ENCODE measurements at regions not wholly inside any gene's neighbourhood (a gene's known extent, or its start where the extent isn't known, plus 50 kb on each side); places are given as distances from the start of the nearest gene placed in this dataset.

DNA sequence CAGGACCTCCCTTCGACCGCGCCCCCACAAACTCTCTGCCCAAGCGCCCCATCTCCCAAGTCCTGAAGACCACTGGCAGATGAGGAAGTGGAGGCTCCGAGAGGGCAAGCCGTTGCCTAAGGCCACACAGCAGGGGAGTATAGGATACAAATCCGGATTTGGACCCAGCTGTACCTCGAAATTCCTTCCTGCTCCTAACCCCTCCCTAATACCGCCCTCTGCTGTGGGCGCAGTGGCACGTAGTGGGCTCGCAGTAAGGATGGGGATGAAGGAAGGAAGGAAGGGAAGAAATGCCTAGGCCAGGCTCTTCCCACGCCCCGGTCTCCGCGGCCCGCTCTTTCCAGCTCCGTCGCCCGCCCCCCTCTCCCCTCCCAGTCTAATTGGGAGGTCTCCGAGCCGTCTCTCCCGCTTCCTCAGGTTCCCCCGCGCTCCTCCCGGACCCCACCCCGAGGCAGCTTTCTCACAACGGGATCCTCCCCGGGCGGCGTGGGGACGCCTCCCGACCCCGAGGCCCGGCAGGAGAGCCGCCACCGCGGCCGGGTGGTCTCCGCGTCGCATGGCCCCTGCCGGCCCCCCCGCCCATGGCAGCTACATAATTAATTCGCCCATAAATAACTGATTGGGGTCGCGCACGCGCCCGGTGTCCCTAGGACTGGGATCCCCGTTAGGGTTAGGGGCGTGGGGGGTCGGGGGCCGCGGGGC, 138.9 kb downstream of the C9orf50 start:
- Histone ChIP-seq H3K4me3 (peak overlapping the region; percentile 11 to 33 (median 21)), H3K4me1 (replicated peaks in 1 of 2) (peaks cover 61 to 72% of the 10 kb centered on the region in 2 donors), H3K27ac (peak overlapping the region; percentile 90 to 96)
- in situ Hi-C loops (cut with MboI; ENCODE audit: low pct_unique_long_range_greater_than_20kb in 2 of 9, low sequenced_read_pairs in 9 of 9, unreplicated experiment in 9 of 9), result loop anchor here in 2 of 9 experiments (10.0 to 25.0 kb wide), 2 partner anchors 317 to 345 kb away; no protein-coding TSS in a partner anchor
- peak in 3 of 8 experiments; percentile 0 to 3 (median 2) for ATAC-seq (replicated peaks in 6 of 8)
- 44% methylated on average over 4 of the region's 55 CpGs; no CpG with 5 or more reads in 9 of the 10 experiments for WGBS, 10 experiments

DNA sequence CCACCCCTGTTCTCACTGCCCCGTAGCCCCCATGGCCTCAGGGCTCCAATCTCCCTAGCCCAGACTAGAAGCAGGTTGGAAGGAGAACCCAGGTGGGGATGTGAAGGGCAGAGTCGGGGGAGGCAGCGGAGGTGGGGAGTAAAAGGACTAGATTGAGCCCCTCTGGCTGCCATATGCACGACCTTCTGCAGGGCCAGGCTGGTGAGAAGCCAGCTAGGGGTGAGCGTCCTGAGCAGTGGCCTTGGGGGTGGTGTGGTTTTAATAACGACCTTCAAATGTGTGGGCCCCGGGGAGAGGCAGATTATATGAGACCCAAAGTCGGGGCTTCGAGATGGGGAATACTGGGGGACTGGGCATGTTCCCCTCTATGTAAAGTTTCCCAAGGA, 139.5 kb downstream of the C9orf50 start:
- in situ Hi-C loops (cut with MboI; ENCODE audit: low pct_unique_long_range_greater_than_20kb in 2 of 9, low sequenced_read_pairs in 9 of 9, unreplicated experiment in 9 of 9), result loop anchor here in 2 of 9 experiments (10.0 to 25.0 kb wide), 2 partner anchors 317 to 344 kb away; no protein-coding TSS in a partner anchor
- no peak for ATAC-seq (replicated peaks in 6 of 8)
- Histone ChIP-seq H3K27ac (peak overlapping the region; percentile 90 to 96), H3K4me1 (replicated peaks in 1 of 2) (peaks cover 61 to 72% of the 10 kb centered on the region in 2 donors), H3K4me3 (no peak overlapping the region)
- WGBS, 10 experiments, result 80 to 100% methylated on average over 2 of the region's 9 CpGs; no CpG with 5 or more reads in 8 of the 10 experiments

DNA sequence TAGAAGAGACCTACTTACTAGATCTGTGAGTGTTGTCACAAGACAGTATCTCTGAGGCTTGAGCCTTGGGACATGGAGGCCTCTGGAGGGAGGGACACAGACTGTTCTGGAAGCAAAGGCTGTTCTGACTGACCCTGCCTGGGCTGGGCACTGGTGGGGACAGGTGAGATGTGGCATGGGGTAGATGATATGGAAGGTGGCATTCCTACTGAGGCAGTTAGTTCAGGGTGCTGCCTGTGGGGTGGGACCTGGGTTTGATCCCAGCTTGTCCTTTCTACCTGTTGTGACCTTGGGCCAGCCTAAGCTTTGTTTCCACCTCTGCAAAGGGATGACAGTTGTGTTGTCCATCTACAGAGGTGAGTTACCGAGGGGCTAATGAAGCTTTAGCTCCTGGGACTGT, 140.2 kb downstream of the C9orf50 start:
- in situ Hi-C loops (cut with MboI; ENCODE audit: low pct_unique_long_range_greater_than_20kb in 2 of 9, low sequenced_read_pairs in 9 of 9, unreplicated experiment in 9 of 9), result loop anchor here in 2 of 9 experiments (10.0 to 25.0 kb wide), 2 partner anchors 316 to 343 kb away; no protein-coding TSS in a partner anchor
- Histone ChIP-seq H3K4me3 (no peak overlapping the region), H3K27ac (peak overlapping the region; percentile 31 to 96), H3K4me1 (replicated peaks in 1 of 2) (peaks cover 55 to 67% of the 10 kb centered on the region in 2 donors)
- 80 to 100% (median 100%) methylated on average over 1 of the region's 1 CpG; no CpG with 5 or more reads in 7 of the 10 experiments for WGBS, 10 experiments
- ATAC-seq (replicated peaks in 6 of 8), result no peak

DNA sequence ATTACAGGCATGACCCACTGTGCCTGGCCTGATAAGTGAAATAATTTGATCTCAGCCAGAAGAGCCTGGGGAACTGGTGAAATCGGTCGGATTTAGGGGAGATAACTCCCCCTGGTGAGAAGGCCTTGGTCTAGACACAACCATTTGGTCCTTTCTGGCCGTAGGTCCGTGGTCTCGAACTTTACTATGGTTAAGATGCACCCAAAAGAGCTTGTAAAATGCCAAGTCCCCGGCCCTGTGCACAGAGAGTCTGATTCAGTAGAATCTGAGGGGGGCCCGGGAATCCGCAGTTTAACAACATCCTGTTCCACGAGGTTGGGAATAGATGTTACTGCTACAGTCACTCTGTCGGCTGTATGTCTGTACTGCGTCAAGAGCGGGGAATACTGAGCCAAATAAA, 140.7 kb downstream of the C9orf50 start:
- in situ Hi-C loops (cut with MboI; ENCODE audit: low pct_unique_long_range_greater_than_20kb in 2 of 9, low sequenced_read_pairs in 9 of 9, unreplicated experiment in 9 of 9), result loop anchor here in 2 of 9 experiments (10.0 to 25.0 kb wide), 2 partner anchors 315 to 343 kb away; no protein-coding TSS in a partner anchor
- Histone ChIP-seq H3K4me1 (replicated peaks in 1 of 2) (peaks cover 55 to 63% of the 10 kb centered on the region in 2 donors), H3K4me3 (no peak overlapping the region), H3K27ac (peak overlapping the region in 1 of 2 donors; percentile 31)
- WGBS, 10 experiments, result 55 to 90% (median 80%) methylated on average over 2 to 5 of the region's 12 CpGs; no CpG with 5 or more reads in 3 of the 10 experiments
- no peak for ATAC-seq (replicated peaks in 6 of 8)

DNA sequence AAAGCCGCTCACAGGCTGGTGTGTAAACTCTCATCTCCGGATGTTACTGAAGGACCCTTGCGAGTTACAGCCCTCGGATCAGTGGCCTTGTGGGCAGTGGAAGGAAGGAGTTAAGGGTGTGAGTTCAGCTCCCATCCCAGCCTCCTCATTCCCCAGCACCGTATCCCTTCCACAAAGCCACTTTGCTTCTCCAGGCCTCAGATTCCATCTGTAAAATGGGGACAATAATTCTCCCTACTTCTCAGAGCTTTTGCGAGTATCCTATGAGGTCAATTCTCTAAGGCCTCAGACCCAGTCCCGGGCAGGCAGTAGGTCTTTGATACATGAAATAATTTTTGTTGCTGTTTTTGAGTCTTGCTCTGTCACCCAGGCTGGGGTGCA, 141.3 kb downstream of the C9orf50 start:
- peaks cover 55 to 63% of the 10 kb centered on the region in 2 donors for H3K4me1 ChIP-seq (replicated peaks in 1 of 2)
- peak overlapping the region in 1 of 2 donors; percentile 45 for H3K27ac ChIP-seq
- no peak overlapping the region for H3K4me3 ChIP-seq
- in situ Hi-C loops (cut with MboI; ENCODE audit: low pct_unique_long_range_greater_than_20kb in 2 of 9, low sequenced_read_pairs in 9 of 9, unreplicated experiment in 9 of 9), result loop anchor here in 2 of 9 experiments (10.0 to 25.0 kb wide), 2 partner anchors 315 to 342 kb away; no protein-coding TSS in a partner anchor
- 80 to 100% (median 87%) methylated on average over 1 to 6 of the region's 7 CpGs; no CpG with 5 or more reads in 2 of the 10 experiments for WGBS, 10 experiments
- no peak for ATAC-seq (replicated peaks in 6 of 8)

DNA sequence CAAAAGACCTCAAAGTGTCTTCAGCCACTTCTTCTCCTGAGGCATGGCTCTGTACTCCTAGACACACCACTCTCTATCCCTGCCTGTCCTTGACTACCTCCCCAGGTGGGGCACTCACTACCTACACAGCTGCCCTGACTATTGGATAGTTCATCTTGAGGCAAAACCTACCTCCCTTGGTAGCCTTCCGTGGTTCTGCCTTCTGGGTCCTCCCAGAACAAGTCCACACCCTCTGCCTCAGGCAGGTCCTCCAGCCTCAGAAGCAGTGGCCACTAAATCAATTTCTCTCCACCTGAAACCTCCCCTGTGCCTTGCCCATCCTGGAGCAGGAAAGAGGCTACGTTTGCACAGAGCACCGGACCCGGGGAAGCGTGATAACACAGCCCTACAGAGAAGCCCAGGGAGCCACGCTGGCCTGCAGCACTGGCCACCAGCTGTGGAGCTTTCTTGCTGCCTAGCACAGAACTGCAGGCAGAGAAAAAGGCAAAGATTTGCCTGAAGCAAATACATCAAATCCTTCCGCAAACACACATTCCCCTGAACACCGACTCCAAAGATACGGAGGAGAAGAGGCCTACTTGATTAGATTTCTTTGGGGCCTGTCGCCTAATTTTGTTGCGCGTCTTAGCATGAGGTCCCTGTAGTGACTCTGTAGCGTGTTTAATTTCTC, 141.8 kb downstream of the C9orf50 start:
- 47 to 100% (median 70%) methylated on average over 1 to 9 of the region's 13 CpGs; no CpG with 5 or more reads in 4 of the 10 experiments for WGBS, 10 experiments
- H3K4me1 ChIP-seq (replicated peaks in 1 of 2), result peaks cover 53 to 62% of the 10 kb centered on the region in 2 donors
- no peak overlapping the region for H3K4me3 ChIP-seq
- peak in 1 of 8 experiments; percentile 12 for ATAC-seq (replicated peaks in 6 of 8)
- in situ Hi-C loops (cut with MboI; ENCODE audit: low pct_unique_long_range_greater_than_20kb in 2 of 9, low sequenced_read_pairs in 9 of 9, unreplicated experiment in 9 of 9), result loop anchor here in 1 of 9 experiments (25.0 kb wide), 1 partner anchor 342 kb away; no protein-coding TSS in a partner anchor
- peak overlapping the region; percentile 27 to 45 for H3K27ac ChIP-seq

DNA sequence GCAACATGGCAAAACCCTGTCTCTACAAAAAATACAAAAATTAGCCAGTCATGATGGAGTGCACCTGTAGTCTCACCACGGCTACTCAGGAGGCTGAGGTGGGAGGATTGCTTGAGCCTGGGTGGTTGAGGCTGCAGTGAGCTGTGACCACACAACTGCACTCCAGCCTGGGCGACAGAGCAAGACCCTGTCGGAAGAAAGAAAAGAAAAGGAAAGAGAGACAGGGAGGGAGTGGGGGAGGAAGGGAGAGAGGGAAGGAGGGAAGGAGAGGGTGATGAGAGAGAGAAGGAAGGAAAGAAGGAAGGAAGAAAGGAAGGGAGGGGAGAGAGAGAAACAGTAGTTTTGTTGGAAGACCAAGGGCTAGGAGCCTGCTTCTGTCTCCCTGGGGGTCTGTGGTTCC, 142.4 kb downstream of the C9orf50 start:
- 80 to 100% (median 93%) methylated on average over 2 to 3 of the region's 3 CpGs; no CpG with 5 or more reads in 4 of the 10 experiments for WGBS, 10 experiments
- Histone ChIP-seq H3K4me1 (replicated peaks in 1 of 2) (peaks cover 47 to 58% of the 10 kb centered on the region in 2 donors), H3K27ac (no peak overlapping the region), H3K4me3 (no peak overlapping the region)
- in situ Hi-C loops (cut with MboI; ENCODE audit: low pct_unique_long_range_greater_than_20kb in 2 of 9, low sequenced_read_pairs in 9 of 9, unreplicated experiment in 9 of 9), result loop anchor here in 1 of 9 experiments (25.0 kb wide), 1 partner anchor 341 kb away; no protein-coding TSS in a partner anchor
- no peak for ATAC-seq (replicated peaks in 6 of 8)

DNA sequence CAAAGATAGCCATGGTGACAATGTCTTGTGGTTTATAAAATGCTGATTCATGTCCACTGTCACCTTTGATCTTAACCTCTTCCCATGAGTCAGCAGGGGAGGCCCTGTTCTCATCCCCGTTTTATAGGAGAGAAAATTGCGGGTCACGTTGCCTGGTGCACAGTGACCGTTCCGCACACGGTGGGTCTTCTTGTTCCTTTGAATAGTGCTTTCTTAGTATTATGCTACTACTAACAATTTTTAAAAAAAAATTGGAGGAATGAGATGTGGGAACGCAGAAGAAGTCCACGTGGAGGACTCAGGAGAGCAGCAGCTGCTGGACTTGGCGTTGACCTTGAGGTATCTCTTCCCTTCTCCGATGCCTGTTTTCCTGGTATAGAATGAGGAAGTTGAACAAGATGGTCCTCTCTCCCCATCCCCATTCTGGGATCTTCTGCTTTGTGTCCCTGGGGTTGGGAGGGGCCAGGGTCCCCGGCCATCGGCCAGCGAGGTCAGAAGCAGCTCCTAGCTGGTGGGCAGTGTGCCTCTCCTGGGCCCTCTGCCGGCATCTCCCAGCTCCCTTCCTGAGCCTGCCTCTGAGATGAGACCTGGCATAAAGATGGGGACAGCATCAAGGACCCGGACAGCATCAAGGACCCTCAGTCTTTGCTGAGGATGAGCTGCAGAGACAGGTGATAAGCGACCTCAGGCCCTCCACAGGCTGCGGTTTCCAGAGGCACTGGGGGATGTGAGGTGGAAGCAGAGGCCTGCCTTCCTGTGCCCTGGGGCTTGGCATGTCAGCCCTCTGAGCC, 143.9 kb downstream of the C9orf50 start:
- ATAC-seq (replicated peaks in 6 of 8), result peak in 2 of 8 experiments; percentile 18
- no peak overlapping the region for H3K27ac ChIP-seq
- in situ Hi-C loops (cut with MboI; ENCODE audit: low pct_unique_long_range_greater_than_20kb in 2 of 9, low sequenced_read_pairs in 9 of 9, unreplicated experiment in 9 of 9), result loop anchor here in 1 of 9 experiments (25.0 kb wide), 1 partner anchor 340 kb away; no protein-coding TSS in a partner anchor
- no peak overlapping the region for H3K4me3 ChIP-seq
- WGBS, 10 experiments, result 26 to 100% (median 74%) methylated on average over 2 to 11 of the region's 17 CpGs
- peaks cover 39 to 45% of the 10 kb centered on the region in 2 donors for H3K4me1 ChIP-seq (replicated peaks in 1 of 2)

DNA sequence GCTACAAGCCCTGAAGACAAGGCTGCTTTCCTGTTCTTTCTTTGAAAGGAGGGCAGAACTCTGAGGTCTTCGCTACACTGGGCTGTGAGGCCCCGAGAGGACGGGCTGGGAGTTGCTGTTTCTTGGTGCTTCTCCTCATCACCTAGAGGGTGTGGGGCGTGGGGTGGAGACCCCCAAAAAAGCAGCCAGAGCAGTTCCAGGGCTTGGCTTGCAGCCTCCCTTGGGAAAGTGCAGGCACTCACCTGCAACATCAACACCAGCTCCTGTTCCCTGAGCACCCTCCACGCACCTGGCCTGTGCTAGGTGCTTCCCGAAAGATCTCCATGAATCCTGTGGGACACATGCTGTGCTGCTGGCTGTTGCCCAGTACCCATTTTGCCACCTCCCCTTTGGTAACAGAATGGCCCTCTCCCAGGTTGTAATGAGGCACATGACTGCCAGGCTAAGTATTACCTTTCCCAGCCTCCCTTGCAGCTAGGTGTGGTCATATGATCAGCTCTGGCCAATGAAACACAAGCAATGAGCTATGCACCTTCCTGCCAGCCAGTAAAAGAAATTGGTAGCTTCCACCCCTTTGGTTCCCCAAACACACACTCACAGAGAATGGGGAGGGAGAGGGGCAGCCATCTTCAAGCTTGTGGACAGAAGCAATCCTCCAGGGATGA, 146.0 kb downstream of the C9orf50 start:
- whole genome bisulfite sequencing, 10 experiments, result 93 to 100% (median 96%) methylated on average over 1 to 6 of the region's 6 CpGs; no CpG with 5 or more reads in 4 of the 10 experiments
- in situ Hi-C loops (cut with MboI; ENCODE audit: low pct_unique_long_range_greater_than_20kb in 2 of 9, low sequenced_read_pairs in 9 of 9, unreplicated experiment in 9 of 9), result loop anchor here in 1 of 9 experiments (25.0 kb wide), 1 partner anchor 338 kb away; no protein-coding TSS in a partner anchor
- no peak overlapping the region for H3K27ac ChIP-seq

DNA sequence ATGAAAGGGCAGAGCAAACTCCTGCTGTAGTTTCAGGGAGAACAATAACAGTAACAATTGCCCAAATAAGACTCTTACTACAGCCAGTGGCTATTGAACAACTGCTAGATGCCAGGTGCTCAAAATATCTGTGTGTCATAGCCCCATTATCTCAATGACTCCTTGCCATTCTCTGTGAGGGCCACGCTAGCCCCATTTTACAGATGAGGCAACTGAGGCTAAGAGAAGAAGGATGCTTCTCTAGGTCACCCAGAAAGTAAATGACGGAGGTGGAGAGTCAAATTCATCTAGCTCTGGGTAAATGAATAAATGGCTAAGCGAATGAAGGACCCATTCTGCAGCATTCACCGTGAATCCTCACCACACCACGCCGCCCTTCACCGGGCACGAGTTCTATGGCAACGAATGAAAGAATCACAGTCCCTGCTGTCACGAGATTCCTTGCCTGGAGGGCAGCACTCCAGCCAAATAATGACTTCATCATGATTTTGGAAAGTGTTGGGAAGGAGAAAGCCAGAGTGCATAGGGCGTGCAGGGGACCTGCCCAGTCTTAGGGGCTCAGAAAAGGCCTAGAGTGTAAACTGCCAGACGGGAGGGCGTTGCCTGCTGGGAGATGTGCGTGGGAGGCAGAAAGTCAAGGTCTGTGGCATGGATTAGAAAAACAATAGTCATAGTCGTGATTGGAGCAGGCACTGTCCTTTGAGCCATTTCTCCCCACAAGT, 147.2 kb downstream of the C9orf50 start:
- H3K27ac ChIP-seq, result peak overlapping the region in 1 of 2 donors; percentile 26
- H3K4me3 ChIP-seq, result no peak overlapping the region
- 29 to 100% (median 85%) methylated on average over 1 to 11 of the region's 15 CpGs; no CpG with 5 or more reads in 3 of the 10 experiments for WGBS, 10 experiments
- peak in 3 of 8 experiments; percentile 68 to 91 (median 85) for ATAC-seq (replicated peaks in 6 of 8)
- in situ Hi-C loops (cut with MboI; ENCODE audit: low pct_unique_long_range_greater_than_20kb in 2 of 9, low sequenced_read_pairs in 9 of 9, unreplicated experiment in 9 of 9), result no loop called here
- peaks cover 22 to 31% of the 10 kb centered on the region in 2 donors for H3K4me1 ChIP-seq (replicated peaks in 1 of 2)

More for the DNA sequence above, 146.0 kb downstream of the C9orf50 start:
- H3K4me3 ChIP-seq, result no peak overlapping the region
- no peak for ATAC-seq (replicated peaks in 6 of 8)
- peaks cover 24 to 31% of the 10 kb centered on the region in 2 donors for H3K4me1 ChIP-seq (replicated peaks in 1 of 2)

DNA sequence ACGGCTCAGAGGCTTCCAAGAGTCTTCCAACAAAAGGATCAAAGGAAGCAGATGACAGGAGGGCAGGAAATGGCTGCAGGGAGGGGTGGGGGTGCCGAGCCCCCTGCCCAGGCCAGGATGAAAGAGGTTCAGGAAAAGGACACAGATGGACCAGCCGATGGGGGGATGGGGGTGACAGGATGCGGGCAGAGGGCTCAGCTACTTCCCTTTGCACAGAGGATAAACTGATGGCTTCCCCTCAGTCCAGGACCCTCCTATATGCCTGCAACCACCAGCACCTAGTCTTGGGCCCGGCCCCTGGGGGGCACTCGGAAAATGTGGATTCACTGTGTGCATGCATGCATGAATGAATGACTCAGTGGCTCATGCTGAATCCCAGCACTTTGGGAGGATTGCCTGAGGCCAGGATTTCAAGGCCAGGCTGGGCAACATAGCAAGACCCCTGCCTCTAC, 148.2 kb downstream of the C9orf50 start:
- ATAC-seq (replicated peaks in 6 of 8), result no peak
- 21 to 100% (median 59%) methylated on average over 1 to 3 of the region's 6 CpGs; no CpG with 5 or more reads in 6 of the 10 experiments for WGBS, 10 experiments
- Histone ChIP-seq H3K4me1 (replicated peaks in 1 of 2) (peaks cover 22 to 31% of the 10 kb centered on the region in 2 donors), H3K4me3 (no peak overlapping the region), H3K27ac (no peak overlapping the region)
- in situ Hi-C loops (cut with MboI; ENCODE audit: low pct_unique_long_range_greater_than_20kb in 2 of 9, low sequenced_read_pairs in 9 of 9, unreplicated experiment in 9 of 9), result no loop called here

All from motor neuron (in vitro differentiated cells).